OCI-LY7 (cell line): ENCODE measurements at regions not wholly inside any gene's neighbourhood (a gene's known extent, or its start where the extent isn't known, plus 50 kb on each side); places are given as distances from the start of the nearest gene placed in this dataset.

Experiments
- EZH2phosphoT487 ChIP-seq: fragments of 200-600 bp; sonication (generic); IDR thresholded peaks from 2 replicates; pipeline ENCODE4 v1.6.1; 2018; ENCODE audit warnings: low read depth, borderline replicate concordance, mild to moderate bottlenecking, mixed run types, antibody characterized with exemption, low read length, moderate library complexity, mixed read lengths
- TF ChIP-seq, protein P1 (sequence below): fragments of 200-600 bp; sonication (generic); conservative IDR thresholded peaks from 2 replicates; pipeline ENCODE4 v1.5.1; 2014; ENCODE audit warnings: mild to moderate bottlenecking, antibody characterized with exemption, low read length, moderate library complexity, mixed read lengths

DNA sequence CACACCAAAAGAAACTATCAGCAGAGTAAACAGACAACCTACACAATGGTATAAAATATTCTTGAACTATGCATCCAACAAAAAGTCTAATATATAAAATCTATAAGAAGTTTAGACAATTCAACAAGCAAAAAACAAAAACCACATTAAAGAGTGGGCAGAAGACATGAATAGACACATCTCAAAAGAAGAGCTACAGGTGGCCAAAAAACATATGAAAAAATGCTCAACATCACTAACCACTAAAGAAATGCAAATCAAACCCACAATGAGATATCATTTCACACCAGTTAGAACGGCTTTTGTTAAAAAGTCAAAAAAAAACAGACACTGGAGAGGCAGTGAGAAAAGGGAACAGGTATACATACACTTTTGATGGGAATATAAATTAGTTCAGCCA is 348.9 kb upstream of the MAF start:
- TF ChIP-seq, protein P1, sequence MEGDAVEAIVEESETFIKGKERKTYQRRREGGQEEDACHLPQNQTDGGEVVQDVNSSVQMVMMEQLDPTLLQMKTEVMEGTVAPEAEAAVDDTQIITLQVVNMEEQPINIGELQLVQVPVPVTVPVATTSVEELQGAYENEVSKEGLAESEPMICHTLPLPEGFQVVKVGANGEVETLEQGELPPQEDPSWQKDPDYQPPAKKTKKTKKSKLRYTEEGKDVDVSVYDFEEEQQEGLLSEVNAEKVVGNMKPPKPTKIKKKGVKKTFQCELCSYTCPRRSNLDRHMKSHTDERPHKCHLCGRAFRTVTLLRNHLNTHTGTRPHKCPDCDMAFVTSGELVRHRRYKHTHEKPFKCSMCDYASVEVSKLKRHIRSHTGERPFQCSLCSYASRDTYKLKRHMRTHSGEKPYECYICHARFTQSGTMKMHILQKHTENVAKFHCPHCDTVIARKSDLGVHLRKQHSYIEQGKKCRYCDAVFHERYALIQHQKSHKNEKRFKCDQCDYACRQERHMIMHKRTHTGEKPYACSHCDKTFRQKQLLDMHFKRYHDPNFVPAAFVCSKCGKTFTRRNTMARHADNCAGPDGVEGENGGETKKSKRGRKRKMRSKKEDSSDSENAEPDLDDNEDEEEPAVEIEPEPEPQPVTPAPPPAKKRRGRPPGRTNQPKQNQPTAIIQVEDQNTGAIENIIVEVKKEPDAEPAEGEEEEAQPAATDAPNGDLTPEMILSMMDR = no peak
- no peak for TF ChIP-seq EZH2phosphoT487
